ENCODE measurements at regions not wholly inside any gene's neighbourhood (a gene's known extent, or its start where the extent isn't known, plus 50 kb on each side); places are given as distances from the start of the nearest gene placed in this dataset.
"Not testable (repeated sequence)": the region's sequence is repeated elsewhere in the genome, so short reads cannot be mapped to it uniquely, and the experiment has no call there.

DNA sequence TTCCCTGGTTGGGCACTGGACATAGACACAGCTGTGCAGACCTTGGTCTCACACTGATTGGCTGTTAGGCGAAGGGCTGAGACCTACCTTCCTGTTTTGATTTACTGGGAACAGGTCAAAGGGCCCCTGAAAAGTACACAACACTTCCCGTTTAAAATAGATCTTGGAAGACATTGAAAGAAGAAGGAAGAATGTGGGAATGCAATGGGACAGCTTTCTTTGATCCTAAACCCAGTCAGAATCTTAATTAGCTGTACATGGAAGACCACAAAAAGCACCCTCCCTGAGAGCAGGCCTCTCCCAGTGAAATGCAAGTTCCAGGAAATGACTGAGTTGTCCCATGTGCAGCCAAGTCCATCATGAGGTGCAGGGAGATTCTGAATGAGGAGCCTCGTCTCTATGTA lies 83.6 kb upstream of the EXOC2 start:
- DNase-seq (ENCODE audit: low read depth): no peak

GRCh38 chr6:775863-776262 lies 82.9 kb upstream of the EXOC2 start:
- DNase-seq (ENCODE audit: low read depth): no peak

DNA sequence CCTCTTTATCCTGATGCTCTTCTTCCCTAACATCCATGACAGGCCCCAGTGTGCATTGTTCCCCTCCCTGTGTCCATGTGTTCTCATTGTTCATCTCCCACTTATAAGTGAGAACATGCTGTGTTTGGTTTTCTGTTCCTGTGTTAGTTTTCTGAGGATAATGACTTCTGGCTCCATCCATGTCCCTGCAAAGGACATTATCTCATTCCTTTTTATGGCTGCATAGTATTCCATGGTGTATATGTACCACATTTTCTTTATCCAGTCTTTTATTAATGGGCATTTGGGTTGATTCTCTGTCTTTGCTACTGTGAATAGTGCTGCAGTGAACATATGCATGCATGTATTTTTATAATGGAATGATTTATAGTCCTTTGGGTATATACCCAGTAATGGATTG lies 78.7 kb upstream of the EXOC2 start:
- not testable (repeated sequence) for DNase-seq (ENCODE audit: low read depth)

- DNase-seq (ENCODE audit: low read depth): no peak
Measured at GRCh38 chr6:767755-768512, 75.0 kb upstream of the EXOC2 start.

- DNase-seq (ENCODE audit: low read depth): peak; percentile 13
Measured at GRCh38 chr6:766625-767024, 73.7 kb upstream of the EXOC2 start.

GRCh38 chr6:761997-762396 lies 69.1 kb upstream of the EXOC2 start:
- peak; percentile 6 for DNase-seq (ENCODE audit: low read depth)

GRCh38 chr6:760982-761955 lies 68.3 kb upstream of the EXOC2 start:
- DNase-seq (ENCODE audit: low read depth): peak; percentile 61

- no peak for DNase-seq (ENCODE audit: low read depth)
Measured at GRCh38 chr6:759729-760128, 66.8 kb upstream of the EXOC2 start.

- no peak for DNase-seq (ENCODE audit: low read depth)
Measured at GRCh38 chr6:756224-756623, 63.3 kb upstream of the EXOC2 start.

GRCh38 chr6:754202-754601 lies 61.3 kb upstream of the EXOC2 start:
- no peak for DNase-seq (ENCODE audit: low read depth)

DNA sequence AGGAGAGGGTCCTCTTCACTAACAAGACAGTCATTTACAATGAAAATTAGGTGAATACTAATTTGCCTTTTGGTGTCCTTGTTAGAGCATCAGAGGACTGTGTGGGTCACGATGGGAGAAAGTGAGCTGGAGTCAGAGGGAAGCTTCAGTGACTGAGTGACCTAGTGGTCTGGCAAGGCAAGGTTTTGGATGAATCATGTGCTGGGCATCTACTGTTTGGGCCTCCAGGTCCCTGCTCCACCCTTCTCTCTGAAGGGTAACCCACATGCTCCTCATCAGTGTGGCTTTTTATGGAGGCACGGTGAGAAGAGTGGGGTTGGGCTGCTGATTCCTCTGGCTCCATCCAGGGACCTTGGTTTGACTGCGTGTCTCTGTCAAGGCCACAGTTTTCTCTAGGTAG lies 60.5 kb upstream of the EXOC2 start:
- DNase-seq (ENCODE audit: low read depth): peak; percentile 48

DNA sequence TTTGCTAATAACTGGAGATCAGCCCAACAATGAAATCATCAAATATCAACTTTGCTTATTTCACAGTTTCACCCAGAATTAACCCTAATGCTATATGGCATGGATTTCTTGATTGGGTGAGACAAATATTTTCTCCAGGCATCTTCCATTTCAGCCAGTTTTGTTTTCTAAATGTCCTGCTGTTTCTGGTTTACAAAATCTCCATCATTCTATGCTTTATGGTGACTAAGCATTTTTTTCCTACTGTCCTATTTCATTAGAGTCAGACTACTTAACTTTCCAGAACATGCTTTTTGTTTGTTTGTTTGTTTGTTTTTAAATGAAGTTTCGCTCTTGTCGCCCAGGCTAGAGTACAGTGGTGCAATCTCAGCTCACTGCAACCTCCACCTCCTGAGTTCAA lies 59.5 kb upstream of the EXOC2 start:
- no peak for DNase-seq (ENCODE audit: low read depth)

GRCh38 chr6:751765-752164 lies 58.8 kb upstream of the EXOC2 start:
- DNase-seq (ENCODE audit: low read depth): no peak

GRCh38 chr6:747921-748320 lies 55.0 kb upstream of the EXOC2 start:
- DNase-seq (ENCODE audit: low read depth): no peak

DNA sequence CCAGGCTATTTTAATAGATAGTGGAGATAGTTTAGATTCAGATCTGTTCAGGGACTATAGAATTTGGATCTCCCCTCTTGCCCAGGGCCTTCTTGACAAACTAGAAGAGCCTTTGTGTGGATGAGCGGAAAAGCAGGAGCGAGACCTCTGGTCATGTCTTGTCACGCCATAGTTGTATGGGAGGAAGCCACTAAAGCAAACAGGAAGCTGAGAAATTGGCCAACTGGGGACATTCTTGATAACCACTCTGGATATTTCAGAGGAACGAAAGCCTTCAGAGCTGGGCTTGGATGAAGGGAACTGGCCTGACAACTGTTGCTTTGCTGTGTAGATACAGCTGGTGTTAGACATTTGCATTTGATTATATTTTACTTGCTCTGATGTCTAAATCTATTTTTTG lies 54.1 kb upstream of the EXOC2 start:
- DNase-seq (ENCODE audit: low read depth): peak; percentile 3

DNA sequence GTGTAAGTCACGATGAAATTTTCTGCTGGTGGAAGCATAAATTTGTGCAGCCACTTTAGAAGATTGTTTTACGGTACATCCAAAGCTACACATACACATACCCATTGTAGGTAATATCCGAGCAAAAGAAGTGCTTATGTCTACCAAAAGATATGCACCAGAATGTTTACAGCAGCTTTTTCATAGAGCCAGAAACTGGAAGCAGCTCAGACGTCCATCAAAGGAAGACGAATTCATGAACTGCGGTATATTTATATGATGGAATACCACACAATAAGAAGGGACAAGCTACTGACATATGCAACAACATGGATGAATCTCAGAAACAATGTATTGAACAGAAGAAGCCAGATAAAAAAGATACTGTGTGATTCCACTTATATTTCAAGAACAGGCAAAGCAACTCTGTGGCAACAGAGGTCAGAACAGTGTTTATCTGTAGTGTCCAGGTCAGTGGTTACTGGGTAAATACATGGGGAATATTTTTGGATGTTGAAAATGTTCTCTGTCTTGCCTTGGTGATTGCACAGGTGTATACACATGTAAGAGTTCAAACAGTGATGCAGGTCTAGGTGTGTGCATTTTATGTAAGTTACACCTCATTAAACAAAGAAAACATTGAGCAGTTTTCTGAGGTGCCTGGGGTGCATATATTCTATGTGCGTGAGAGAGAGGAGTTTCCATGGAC lies 51.9 kb upstream of the EXOC2 start:
- no peak for DNase-seq (ENCODE audit: low read depth)

DNA sequence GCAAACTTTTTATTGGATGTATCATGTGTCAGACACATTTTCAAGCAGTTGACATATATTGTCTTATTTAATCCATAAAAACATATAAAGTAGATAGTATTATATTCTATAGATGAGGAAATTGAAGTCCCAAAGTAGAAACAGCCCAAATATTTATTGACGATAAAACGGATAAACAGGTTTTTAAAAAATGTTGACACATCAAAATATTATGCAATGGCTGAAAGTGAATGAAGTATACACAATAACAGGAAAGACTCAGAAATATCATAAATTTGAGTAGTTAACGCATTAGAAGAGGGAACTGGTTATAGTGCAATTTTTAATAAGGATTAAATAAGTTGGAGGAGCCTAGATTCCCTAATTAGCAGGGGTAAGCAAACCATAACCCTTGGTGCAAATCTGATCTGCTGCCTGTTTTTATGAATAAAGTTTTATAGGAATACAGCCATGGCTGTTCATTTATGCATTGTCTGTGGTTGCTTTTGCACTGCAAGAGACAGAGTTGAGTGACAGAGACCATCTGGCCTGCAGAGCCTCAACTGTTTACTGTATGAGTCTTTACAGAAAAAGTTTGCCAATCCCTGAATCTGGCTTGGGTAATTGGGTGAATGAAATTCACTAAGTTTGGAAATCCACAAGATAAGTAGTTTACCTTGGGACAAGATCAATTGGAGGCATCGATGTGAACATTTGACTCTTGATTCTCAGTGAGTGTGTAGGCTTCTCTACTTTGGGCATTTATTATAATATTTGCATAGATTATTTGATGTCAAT lies 50.6 kb upstream of the EXOC2 start:
- no peak for DNase-seq (ENCODE audit: low read depth)
